NCI-H1417 treated with DMSO at 0.1 percent for 48 hours (cell line): ENCODE measurements at regions not wholly inside any gene's neighbourhood (a gene's known extent, or its start where the extent isn't known, plus 50 kb on each side); places are given as distances from the start of the nearest gene placed in this dataset.
"Not testable (repeated sequence)": the region's sequence is repeated elsewhere in the genome, so short reads cannot be mapped to it uniquely, and the experiment has no call there.

Source experiments
- DNase-seq: peaks from one replicate; lab custom pipeline; 2025; lab: John Stamatoyannopoulos, UW

DNA sequence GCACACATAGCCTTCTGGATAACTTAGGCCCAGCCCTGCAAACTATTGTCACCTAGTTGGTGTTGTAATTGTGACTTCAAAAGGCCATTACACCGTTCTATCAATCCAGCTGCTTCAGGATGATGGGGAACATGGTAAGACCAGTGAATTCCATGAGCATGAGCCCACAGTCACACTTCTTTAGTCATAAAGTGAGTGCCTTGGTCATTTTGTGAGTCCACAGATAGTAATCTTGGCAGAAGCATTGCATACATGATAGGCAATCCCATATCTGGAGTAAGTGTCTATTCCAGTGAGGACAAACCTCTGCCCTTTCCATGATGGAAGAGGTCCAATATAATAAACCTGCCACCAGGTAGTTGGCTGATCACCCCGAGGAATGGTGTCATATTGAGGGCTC is 94.5 kb upstream of the RAI14 start:
- not testable (repeated sequence) for DNase-seq

DNA sequence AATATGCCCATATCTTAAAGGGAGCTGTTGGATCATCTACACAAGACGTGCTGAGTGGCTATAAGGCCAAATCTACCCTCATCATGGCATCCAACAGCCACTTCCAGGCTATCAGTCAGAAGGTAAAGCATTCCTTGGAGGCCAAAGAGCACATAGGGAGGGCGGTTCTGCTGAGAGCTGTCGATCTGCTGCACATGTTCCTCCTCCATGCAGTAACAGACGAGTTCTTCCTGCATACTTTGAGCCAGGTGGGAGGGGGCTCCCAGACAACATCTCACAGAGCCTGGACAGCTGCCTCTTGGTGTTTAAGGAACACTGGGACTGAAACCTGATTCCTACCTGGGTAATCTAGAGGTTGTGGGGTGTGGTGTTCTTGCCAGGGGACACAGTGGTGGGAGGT is 93.3 kb upstream of the RAI14 start:
- no peak for DNase-seq

DNA sequence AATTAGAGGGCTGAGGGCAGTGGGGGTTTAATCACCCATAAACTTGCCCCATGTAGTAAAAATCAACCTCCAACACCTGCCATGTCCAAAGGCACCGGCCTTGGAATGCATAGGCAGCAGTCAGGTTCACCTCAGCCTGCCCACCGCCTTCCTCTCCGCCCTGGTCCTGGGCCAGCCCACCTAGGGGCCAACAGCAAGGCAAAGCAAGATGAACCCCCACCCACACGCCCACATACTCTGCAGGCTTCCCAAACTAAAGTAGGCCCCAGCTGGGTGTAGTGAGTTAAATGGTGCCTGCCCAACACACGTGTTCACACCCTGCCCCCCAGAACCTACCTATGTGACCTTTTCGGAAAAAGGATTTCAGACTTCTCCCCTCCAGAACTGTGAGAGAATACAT is 92.9 kb upstream of the RAI14 start:
- no peak for DNase-seq

DNA sequence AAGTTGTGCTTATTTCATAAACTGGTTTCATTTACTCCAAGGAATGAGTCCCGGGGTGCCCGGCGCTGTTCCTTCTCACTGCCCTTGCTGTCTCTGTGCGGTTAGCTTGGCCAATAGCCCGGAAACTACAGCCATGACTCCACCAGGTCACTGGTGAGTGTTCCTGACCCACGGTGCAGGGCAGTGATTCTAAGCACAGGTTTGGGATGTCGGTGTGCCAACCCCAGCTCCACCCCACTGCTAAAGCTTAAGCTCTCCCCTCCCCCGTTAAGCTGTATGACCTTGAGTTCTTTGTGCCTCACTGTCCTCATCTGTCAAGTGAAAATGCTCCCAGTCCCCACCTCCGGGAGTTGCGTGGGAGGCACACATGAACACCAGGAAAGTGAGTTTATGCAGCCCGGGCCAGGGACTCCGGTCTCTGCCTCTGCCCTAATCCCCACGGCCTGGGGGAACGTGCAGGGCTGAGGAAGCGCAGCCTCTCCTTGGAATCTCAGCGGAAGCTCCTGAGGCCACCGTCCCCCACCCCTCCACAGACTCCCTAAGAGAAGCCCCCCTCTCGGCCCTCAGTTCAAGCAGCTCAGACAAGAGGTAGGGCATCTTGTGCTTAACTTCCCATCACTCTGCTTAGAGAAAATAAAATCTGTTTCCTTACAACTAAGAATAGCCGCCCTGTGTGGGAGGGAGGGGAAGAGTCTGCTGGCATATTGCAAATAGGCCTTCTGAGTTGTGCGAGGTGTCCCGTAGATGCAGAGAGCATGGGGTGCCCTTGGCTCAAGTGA is 92.0 kb upstream of the RAI14 start:
- no peak for DNase-seq

DNA sequence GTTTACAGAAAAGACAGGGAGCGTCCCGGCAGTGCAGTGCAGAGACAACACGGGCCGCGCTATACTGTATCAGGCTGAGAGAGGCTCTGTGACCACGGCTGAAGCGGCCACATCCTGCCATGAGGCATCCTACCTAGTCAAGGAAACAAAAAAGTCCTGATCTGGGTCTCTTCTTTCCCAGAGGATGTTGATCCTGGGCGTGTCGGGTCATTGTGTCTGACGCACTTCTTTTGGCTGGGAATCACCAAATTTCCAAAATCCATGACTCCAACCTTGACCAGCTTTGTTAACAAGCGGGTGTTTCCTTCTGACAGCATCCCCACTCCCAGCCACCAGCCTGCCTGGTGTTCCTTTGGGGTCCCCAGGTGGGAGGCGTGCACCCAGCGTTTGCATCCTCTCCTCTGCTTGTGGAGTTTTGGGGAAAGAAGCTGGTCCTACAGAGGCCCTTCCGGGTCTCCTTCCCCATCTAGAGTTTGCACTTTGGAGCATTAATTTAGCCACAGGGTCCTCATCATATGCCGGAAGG is 91.4 kb upstream of the RAI14 start:
- no peak for DNase-seq

DNA sequence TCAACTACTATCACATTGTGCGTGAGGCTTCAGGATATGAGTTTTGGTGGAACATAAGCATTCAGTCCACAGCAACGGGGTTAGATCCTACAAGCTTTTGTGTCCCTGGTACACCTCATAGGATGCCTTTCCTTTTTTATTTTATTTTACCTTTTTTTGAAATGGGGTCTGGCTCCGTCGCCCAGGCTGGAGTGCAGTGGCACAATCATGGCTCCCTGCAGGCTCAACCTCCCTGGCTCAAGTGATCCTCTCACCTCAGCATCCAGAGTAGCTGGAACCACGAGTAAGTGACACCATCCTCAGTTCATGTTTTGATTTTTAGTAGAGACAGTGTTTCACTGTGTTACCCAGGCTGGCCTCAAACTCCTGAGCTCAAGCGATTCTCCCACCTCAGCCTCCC is 86.0 kb upstream of the RAI14 start:
- no peak for DNase-seq

DNA sequence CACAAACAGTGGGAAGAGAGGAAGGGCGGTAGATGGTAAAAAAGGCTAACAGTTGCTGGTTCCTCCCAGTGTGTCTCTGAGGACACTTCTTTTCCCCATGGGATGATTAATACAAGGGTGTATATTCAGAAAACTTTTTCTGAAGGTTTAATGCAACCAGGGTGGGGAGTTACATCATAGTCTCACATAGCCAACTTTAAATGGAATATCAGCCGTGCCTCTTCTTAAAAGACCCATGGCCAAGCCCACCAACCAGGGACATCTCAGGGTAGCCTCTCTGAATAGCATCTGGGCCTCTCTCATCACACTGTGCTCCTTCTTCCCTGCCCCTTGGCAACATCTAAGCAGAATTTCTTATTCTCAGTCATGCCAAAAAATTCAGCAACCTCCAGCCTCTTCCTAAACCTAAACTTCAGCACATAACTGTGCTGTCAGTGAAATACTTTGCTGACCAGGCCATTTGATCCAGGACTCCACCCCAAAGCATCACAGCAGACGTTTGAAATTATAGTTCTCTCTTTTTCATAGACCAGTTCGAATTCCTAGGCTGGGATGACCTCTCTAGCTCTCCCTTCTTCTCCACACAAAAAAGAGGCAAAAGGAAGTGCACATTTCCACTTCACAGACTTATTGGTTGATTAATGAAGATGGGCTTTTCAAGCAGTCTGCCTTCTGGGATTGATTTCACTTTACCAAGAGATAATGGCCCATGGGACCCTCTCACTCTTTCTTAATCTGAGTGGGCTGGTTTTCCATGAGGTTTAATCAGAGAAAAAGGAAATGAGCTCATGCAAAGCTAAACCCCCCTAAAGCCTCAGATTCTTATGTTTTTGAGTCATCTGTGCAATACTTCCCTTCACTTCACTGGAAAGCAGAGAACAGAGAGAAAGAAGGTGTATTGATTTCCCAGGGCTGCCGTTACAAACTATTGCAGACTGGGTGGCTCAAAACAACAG is 85.1 kb upstream of the RAI14 start:
- DNase-seq: no peak

DNA sequence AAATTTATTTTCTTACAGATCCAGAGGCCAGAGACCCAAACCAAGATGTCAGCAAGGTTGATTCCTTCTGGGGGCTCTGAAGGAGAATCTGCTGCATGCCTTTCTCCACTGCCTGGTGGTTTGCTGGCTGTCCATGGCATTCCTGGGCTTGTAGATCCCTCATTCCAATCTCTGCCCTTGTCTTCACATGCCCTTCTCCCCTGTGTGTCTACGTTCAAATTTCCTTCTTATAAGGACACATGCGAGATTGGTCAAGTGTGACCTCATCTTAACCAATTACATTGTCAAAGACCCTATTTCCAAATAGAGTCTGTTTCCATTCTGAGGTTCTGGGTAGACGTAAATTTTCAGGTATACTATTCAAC is 84.5 kb upstream of the RAI14 start:
- no peak for DNase-seq

DNA sequence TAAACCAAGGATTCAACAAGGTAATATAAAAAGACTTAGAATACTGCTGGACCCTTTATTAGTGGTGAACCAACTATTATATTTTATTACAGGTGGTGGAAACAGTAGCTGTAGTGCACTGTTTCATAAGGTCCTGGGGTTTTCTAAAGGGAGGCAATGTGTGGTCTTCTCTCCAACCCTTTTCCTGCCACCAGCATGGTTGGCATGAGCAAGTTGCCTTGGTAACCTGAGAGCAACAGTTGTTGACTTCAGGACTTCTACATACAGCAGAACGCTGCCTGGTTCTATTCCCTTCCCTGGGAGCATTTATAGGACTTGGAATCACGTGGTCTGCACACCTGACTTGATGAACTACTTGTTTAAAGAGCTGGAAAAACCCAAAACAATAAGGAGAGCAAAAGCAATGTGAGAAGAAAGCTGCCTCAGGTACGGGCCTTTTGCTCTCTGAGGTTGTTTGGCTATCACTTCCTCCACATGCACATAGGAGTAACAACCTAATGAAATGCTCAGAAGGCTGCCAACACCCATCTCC is 81.1 kb upstream of the RAI14 start:
- DNase-seq: no peak

DNA sequence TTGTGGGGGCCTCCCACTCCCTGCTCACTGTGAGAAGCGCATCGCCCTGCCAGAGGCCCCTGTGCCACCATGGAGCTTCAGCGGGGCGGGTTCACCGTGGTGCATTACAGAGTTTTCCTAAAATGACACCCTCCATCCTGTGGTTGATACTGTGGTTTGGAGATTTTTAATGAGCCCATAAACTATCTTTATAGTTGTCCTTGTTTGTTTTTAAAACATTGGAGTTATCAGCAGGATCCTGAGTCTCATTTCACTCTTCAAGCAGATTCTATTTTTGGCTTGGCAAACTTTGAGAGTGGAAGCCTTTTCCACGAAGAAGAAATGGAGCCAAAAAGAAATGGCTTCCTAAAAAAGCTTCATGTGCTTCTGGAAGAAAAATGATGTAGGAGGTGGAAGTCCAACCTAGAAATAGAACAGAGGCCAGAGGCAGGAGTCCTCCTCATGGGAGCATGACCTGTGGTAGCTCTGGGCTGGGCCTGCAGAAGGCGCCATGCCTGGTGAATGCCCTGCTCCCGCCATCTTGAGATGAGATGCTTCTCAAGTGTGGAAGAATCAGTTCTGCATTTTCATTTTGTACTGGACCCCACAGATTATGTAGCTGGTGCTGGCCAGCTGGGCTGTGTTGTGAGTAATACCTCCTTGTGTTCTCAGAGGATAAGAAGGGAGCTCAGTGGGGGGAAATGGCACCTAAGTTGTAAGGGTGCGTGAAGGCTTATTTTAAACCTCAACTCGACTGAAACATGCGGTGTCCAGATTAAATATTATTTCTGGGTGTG is 79.0 kb upstream of the RAI14 start:
- no peak for DNase-seq

DNA sequence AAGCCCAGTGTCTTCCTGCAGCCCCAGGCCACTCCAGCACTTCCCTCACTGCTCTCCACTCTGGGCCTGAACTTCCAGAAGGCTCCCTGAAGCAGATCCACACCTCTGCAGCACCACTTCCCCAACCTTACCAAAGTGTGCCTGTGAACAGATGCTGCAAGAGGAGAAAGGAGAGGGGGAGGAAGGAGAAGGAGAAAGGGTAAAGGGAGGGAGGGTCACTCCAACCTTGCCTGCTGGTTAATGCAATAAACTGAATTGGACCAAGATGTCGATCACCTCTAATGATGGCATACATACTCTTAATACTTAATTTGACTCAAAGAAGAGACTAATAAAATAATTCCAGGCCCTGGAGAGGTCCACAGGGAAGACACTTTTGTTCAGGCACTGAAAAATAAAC is 77.2 kb upstream of the RAI14 start:
- DNase-seq: no peak

DNA sequence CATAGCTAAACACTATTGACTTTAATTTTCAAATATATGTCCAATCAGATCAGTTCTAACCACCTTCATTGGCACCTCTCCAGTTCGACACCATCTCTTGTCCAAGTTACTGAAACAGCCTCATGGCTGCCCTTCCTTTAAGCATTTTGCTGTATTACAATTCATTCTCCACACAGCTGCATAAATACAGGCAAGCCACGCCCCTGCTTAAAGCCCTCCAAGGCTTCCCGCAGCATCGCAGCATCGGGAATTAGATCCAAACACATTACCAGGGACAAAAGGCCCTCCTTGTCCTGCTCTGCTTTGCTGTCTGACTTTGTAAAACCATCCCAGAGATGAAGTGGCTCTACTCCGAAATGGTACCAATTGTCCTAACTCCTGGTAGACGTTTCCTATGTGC is 75.1 kb upstream of the RAI14 start:
- DNase-seq: no peak

DNA sequence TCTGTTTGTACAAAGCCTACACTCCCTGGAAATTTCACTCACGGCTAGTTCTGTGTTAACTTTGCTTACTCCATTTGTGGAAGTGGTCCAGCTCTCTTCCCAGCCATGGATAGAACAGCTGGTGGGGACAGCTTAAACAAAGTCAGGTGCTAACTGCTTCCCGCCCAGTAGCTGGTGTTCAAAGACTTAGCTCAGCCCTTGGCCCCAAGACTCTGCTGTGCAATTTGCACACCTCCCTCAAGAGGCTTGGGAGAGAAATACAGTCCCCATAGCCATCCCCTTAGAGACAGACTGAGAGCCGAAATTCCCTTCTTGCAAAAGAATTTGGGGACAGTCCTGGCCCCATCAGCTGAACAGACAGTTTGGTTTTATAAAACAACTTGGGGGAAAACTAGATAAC is 73.8 kb upstream of the RAI14 start:
- no peak for DNase-seq

DNA sequence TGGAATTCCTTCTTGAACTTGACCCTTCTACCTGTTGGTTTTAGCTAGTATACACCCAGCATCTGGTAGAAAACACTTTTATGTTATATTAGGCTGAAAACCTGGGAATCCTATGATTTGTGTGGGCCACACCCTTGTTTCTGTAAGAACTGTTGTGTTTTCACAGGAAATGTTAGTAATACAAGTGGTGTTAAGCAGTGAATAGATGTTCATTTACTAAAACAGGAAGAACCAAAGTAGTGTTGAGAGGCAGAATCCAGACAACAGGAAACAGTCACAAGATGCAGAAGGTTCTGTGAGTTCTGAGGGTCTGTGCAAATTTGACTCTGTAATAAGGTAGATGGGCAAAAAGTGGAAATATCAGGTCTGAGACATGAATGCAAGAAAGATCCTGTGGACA is 73.0 kb upstream of the RAI14 start:
- DNase-seq: no peak

DNA sequence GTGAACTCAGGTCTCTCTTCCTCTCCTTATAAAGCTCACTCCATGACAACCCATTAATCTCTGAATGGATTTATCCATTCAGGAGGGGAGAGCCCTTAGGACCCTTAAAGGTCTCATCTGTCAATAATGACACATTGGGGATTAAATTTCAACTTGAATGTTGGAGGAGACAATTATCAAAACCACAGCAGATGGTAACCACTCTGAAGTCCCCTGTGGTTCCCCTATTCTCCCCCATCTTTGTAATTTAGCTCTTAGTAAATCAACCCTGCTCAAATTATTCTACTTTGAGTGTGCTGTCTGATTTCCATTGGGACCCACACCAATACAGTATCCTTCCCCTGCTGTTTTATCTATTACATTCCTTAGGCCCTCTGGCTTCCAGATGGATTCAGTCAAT is 72.0 kb upstream of the RAI14 start:
- no peak for DNase-seq

DNA sequence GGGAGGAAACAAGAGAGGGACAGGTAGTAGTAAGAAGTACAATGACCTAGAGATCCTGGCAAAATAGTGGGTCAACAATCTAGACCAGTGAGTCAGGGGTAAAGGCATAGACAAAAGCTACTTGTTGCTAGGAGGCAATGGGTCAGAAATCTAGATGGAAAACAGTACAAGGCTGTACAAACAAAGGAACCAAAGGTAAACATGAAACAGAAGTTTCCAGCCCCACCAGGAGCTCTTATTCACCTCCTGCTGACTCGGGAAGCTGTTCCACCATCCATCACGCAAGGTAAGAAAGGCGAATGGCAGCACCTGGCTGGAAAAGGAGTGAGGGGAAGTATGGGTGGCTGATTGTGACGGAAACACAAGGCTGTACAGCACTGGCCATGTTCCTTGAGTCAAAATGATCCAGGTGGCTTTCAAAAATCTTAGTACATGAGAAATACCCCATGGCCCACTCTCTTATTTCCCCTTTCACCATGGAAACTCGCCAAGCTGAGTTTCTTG is 70.5 kb upstream of the RAI14 start:
- peak; percentile 20 for DNase-seq

DNA sequence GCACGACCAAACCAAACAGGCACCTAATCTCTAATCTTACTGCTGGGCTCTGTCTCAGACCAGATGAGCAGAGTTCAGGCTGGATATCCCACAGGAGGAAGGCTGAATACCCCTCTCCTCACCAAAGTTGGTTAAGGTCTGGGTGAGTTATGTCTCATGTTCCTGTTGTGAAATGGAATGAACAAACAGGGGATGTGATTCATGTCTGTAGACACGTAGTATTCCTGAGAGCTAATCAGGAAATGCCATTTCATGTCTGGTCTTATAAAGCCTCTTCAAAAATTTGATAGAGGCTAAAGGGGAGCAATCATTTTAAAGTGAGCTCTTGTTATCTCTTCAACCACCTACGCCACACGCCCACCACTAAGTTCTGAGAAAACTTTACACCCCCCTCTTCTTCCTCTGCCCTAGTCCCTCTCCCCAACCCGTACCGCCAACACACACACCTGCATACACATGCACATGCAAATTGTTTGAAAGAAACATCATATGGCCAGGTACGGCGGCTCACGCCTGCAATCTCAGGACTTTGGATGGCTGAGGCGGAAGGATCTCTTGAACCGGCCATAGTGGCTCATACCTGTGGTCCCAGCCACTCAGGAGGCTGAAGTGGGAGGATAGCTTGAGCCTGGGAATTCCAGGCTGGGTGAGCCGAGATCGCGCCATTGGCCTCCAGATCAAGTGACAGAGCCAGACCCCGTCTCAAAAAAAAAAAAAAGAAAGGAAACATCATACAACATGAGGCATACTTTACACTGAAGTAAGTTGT is 69.8 kb upstream of the RAI14 start:
- no peak for DNase-seq

DNA sequence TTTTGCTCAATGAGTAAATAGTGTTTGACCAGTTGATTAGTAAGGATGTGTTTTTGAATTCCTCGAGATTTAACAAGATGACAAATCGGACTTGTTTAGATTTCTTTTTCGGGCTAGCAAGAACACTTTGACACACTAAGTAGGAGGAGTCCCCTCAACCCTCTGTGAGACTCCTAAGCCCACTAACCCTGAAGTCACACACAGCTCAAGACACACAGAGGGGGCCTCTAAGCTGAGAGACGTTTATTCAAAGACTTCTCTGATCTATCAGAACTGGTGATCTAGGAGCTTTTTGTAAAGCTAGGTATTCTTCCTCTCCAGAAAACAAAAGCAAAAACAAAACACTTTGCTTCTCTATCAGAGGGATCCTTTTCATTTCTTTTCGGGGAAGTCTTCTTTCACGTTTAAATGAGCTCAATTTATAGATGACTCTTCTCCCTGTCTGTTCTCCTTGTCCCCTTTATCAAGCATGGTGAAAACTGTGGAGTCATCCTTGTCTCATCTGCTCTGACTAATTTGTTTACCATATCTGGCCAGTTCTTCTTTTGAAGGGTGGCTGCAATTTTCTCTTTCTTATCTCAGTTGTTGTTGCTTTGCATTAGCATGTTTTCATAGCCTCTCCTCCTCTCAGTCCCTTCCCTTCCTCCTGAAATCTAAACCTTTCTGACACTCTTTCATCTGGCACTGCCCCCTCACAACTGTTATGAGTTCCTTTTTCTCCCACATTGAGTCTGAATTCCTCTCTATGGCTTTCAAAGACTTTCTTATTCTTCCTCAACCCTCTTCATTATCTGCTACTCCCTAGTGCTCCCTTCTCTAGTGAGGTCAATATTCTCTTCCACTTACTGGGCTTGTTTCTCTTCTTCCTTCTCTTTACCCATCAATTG is 68.5 kb upstream of the RAI14 start:
- DNase-seq: no peak

DNA sequence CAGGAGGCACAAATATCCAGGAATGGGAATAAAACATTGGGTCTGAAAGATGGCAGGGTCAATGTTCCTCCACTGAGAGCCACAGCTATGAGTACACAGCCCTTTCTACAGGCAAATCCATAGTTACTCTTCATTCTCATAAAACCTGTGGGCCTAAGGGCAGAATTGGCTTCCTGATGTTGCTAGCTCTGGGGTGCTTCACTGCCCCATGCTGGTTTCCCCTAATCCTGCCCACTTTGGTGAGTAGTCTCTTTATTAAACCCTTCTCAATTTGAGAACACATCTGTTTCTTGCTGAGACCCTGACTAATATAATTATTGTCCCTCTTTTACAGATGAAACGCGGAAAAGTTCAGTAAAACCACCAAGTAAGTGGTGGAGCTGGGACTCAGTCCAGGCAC is 66.3 kb upstream of the RAI14 start:
- no peak for DNase-seq

DNA sequence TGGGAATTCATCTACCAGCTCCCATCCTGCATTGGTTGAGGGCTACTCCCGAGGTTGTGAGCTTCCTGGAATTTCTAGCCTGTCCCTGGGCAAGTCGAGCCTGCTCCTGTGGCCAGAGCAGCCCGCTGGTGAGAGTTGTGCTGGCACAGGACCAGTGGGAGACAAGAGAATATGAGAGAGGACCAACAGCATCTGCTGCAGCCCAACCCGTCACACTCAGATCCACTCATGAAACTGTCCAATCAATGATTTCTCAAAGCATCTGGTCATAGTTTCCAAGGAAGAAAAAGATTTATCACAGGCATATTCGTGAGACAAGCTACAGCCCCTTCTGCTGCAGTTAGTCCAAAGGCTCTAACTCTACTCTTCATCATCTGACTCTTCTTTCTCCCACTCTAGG is 64.4 kb upstream of the RAI14 start:
- DNase-seq: no peak
